WTC11 (cell line): ENCODE measurements at regions not wholly inside any gene's neighbourhood (a gene's known extent, or its start where the extent isn't known, plus 50 kb on each side); places are given as distances from the start of the nearest gene placed in this dataset.
A peak's percentile ranks its signal among the peaks of the same experiment; 100 is the strongest.

ENCODE experiments used
- ATAC-seq: fragments of 200-7000 bp; cut with Tn5 transposase; 2 replicates; pipeline ENCODE4 v1.10.0; 2021; ENCODE audit warnings: mild to moderate bottlenecking, moderate library complexity
- CTCF ChIA-PET: fragments of 300-600 bp; sonication (Branson Sonifier 250); formaldehyde crosslinking; loops from one replicate; lab custom pipeline; 2021; ENCODE audit warnings: antibody characterized with exemption; lab: Charles Lee
- POLR2A ChIA-PET: fragments of 350-600 bp; sonication (Branson Sonifier 250); formaldehyde crosslinking; loops from one replicate; lab custom pipeline; 2021; ENCODE audit warnings: antibody characterized with exemption; lab: Charles Lee
- DNase-seq: peaks from one replicate; pipeline ENCODE4 v3.0.0; 2021; ENCODE audit warnings: low spot score
- H3K27ac Mint-ChIP-seq: 2 replicates; pipeline ENCODE4 v1.8.0; 2021; ENCODE audit warnings: mixed read lengths
- H3K27me3 Mint-ChIP-seq: 2 replicates; pipeline ENCODE4 v1.8.0; 2021; ENCODE audit warnings: low read depth, mild to moderate bottlenecking, moderate library complexity, mixed read lengths
- H3K36me3 Mint-ChIP-seq: 2 replicates; pipeline ENCODE4 v1.8.0; 2021; ENCODE audit warnings: mixed read lengths
- H3K4me1 Mint-ChIP-seq: 2 replicates; pipeline ENCODE4 v1.8.0; 2022; ENCODE audit warnings: mixed read lengths
- H3K4me3 Mint-ChIP-seq: 2 replicates; pipeline ENCODE4 v1.8.0; 2021; ENCODE audit warnings: mild to moderate bottlenecking, moderate library complexity, mixed read lengths
- H3K9me3 Mint-ChIP-seq: 2 replicates; pipeline ENCODE4 v1.8.0; 2021; ENCODE audit warnings: mixed read lengths
- ATF1 ChIP-seq: sonication (generic); formaldehyde crosslinking; IDR thresholded peaks from 2 replicates; pipeline ENCODE4 v1.8.1; 2023; ENCODE audit warnings: mild to moderate bottlenecking, moderate library complexity, missing genetic modification reagents
- ATF3 ChIP-seq: sonication (generic); formaldehyde crosslinking; conservative IDR thresholded peaks from 2 replicates; pipeline ENCODE4 v1.8.1; 2022; ENCODE audit warnings: mild to moderate bottlenecking, missing genetic modification reagents
- CBFB ChIP-seq: sonication (generic); formaldehyde crosslinking; IDR thresholded peaks from 2 replicates; pipeline ENCODE4 v1.8.1; 2022; ENCODE audit warnings: mild to moderate bottlenecking, low read depth, missing genetic modification reagents
- CREB1 ChIP-seq: sonication (generic); formaldehyde crosslinking; IDR thresholded peaks from 2 replicates; pipeline ENCODE4 v1.8.0; 2023; ENCODE audit warnings: mild to moderate bottlenecking, missing genetic modification reagents
- CREM ChIP-seq: sonication (generic); formaldehyde crosslinking; IDR thresholded peaks from 2 replicates; pipeline ENCODE4 v1.8.1; 2022; ENCODE audit warnings: mild to moderate bottlenecking, missing genetic modification reagents, moderate library complexity
- CTCF ChIP-seq: fragments of 200-600 bp; IDR thresholded peaks from 2 replicates; pipeline ENCODE4 v1.8.0; 2022; ENCODE audit warnings: antibody characterized with exemption
- ESRRA ChIP-seq: sonication (generic); formaldehyde crosslinking; IDR thresholded peaks from 2 replicates; pipeline ENCODE4 v1.8.1; 2022; ENCODE audit warnings: mild to moderate bottlenecking, missing genetic modification reagents, borderline replicate concordance
- GABPB1 ChIP-seq: sonication (generic); formaldehyde crosslinking; IDR thresholded peaks from 2 replicates; pipeline ENCODE4 v1.8.1; 2023; ENCODE audit warnings: mild to moderate bottlenecking, missing genetic modification reagents
- NFE2L1 ChIP-seq: sonication (generic); formaldehyde crosslinking; IDR thresholded peaks from 2 replicates; pipeline ENCODE4 v1.8.1; 2023; ENCODE audit warnings: missing genetic modification reagents
- NR1H2 ChIP-seq: sonication (generic); formaldehyde crosslinking; IDR thresholded peaks from 2 replicates; pipeline ENCODE4 v1.9.0; 2021; ENCODE audit warnings: mild to moderate bottlenecking, moderate library complexity, missing genetic modification reagents
- NR2C2 ChIP-seq: sonication (generic); formaldehyde crosslinking; IDR thresholded peaks from 2 replicates; pipeline ENCODE4 v1.8.0; 2022; ENCODE audit warnings: mild to moderate bottlenecking, missing genetic modification reagents
- TEAD1 ChIP-seq: sonication (generic); formaldehyde crosslinking; IDR thresholded peaks from 2 replicates; pipeline ENCODE4 v1.8.0; 2022; ENCODE audit warnings: mild to moderate bottlenecking, missing genetic modification reagents
- TEAD4 ChIP-seq: sonication (generic); formaldehyde crosslinking; IDR thresholded peaks from 2 replicates; pipeline ENCODE4 v1.8.0; 2022; ENCODE audit warnings: mild to moderate bottlenecking, missing genetic modification reagents
- TP53 ChIP-seq: sonication (generic); formaldehyde crosslinking; IDR thresholded peaks from 2 replicates; pipeline ENCODE4 v1.8.1; 2023; ENCODE audit warnings: mild to moderate bottlenecking, missing genetic modification reagents
- ZBTB21 ChIP-seq: sonication (generic); formaldehyde crosslinking; IDR thresholded peaks from 2 replicates; pipeline ENCODE4 v1.8.1; 2023; ENCODE audit warnings: mild to moderate bottlenecking, missing genetic modification reagents, borderline replicate concordance
- ZNF281 ChIP-seq: sonication (generic); formaldehyde crosslinking; IDR thresholded peaks from 2 replicates; pipeline ENCODE4 v1.8.0; 2023; ENCODE audit warnings: mild to moderate bottlenecking, missing genetic modification reagents
- TF ChIP-seq, protein P1 (sequence below): sonication (generic); formaldehyde crosslinking; IDR thresholded peaks from 2 replicates; pipeline ENCODE4 v1.8.1; 2022; ENCODE audit warnings: low read depth, mild to moderate bottlenecking, moderate library complexity, missing genetic modification reagents, borderline replicate concordance
- TF ChIP-seq, protein P2 (sequence below): sonication (generic); formaldehyde crosslinking; IDR thresholded peaks from 2 replicates; pipeline ENCODE4 v1.8.0; 2022; ENCODE audit warnings: mild to moderate bottlenecking, missing genetic modification reagents
- TF ChIP-seq, protein P3 (sequence below): fragments of 250-450 bp; sonication (Bioruptor Pico); IDR thresholded peaks from 2 replicates; pipeline ENCODE4 v1.9.0; 2021; ENCODE audit warnings: moderate library complexity, mild to moderate bottlenecking, inconsistent platforms, borderline replicate concordance

GRCh38 chr1:114286960-114287359 lies 133.3 kb upstream of the SYT6 start (continued):
- TF ChIP-seq CREM, result no peak
- TF ChIP-seq, protein P1, sequence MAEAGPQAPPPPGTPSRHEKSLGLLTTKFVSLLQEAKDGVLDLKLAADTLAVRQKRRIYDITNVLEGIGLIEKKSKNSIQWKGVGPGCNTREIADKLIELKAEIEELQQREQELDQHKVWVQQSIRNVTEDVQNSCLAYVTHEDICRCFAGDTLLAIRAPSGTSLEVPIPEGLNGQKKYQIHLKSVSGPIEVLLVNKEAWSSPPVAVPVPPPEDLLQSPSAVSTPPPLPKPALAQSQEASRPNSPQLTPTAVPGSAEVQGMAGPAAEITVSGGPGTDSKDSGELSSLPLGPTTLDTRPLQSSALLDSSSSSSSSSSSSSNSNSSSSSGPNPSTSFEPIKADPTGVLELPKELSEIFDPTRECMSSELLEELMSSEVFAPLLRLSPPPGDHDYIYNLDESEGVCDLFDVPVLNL, result no peak

- no peaks in the 10 kb centered on the region for H3K9me3 Mint-ChIP-seq
- H3K36me3 Mint-ChIP-seq, result no peaks in the 10 kb centered on the region
- no peaks in the 10 kb centered on the region; the same call in 1 of the 2 replicates for H3K27me3 Mint-ChIP-seq
- H3K4me3 Mint-ChIP-seq, result no peak overlapping the region
- no peak for TF ChIP-seq ESRRA (CRISPR knock-in tag)
- TF ChIP-seq TEAD1, result no peak
- TF ChIP-seq ATF1 (CRISPR knock-in tag), result no peak
- TF ChIP-seq NR1H2 (CRISPR knock-in tag), result no peak
- TF ChIP-seq CREB1 (CRISPR knock-in tag), result no peak
- TF ChIP-seq, protein P2, sequence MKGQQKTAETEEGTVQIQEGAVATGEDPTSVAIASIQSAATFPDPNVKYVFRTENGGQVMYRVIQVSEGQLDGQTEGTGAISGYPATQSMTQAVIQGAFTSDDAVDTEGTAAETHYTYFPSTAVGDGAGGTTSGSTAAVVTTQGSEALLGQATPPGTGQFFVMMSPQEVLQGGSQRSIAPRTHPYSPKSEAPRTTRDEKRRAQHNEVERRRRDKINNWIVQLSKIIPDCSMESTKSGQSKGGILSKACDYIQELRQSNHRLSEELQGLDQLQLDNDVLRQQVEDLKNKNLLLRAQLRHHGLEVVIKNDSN (CRISPR knock-in tag), result no peak
- no peak for TF ChIP-seq GABPB1 (CRISPR knock-in tag)
- TF ChIP-seq NFE2L1 (CRISPR knock-in tag), result no peak
- no peak for TF ChIP-seq ZNF281 (CRISPR knock-in tag)
- TF ChIP-seq ZBTB21, result no peak
- no peak for TF ChIP-seq TP53 (CRISPR knock-in tag)
- TF ChIP-seq ATF3 (CRISPR knock-in tag), result no peak
- TF ChIP-seq TEAD4 (CRISPR knock-in tag), result no peak
- TF ChIP-seq, protein P3, sequence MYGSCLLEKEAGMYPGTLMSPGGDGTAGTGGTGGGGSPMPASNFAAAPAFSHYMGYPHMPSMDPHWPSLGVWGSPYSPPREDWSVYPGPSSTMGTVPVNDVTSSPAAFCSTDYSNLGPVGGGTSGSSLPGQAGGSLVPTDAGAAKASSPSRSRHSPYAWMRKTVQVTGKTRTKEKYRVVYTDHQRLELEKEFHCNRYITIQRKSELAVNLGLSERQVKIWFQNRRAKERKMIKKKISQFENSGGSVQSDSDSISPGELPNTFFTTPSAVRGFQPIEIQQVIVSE, result no peak
- TF ChIP-seq, all 79 proteins: peak for 0
- ChIA-PET CTCF (interaction anchor here (0.8 to 2.7 kb wide), 3 partner anchors 134 to 309 kb away, joined by 3 to 16 read pairs (median 14); partner anchors contain the start of gene OLFML3), POLR2A (no interaction called here)
- Mint-ChIP-seq H3K4me1 (peaks cover 14% of the 10 kb centered on the region), H3K27ac (no peak overlapping the region)
- ATAC-seq (no peak), DNase-seq (no peak)
Observed at GRCh38 chr1:114286179-114286578, 132.5 kb upstream of the SYT6 start.

GRCh38 chr1:114282751-114283403 lies 129.2 kb upstream of the SYT6 start:
- no peak for TF ChIP-seq NR2C2 (CRISPR knock-in tag)
- peak; percentile 75 for TF ChIP-seq CTCF
- TF ChIP-seq GABPB1 (CRISPR knock-in tag), result no peak
- TF ChIP-seq CREB1 (CRISPR knock-in tag), result no peak
- TF ChIP-seq CBFB (CRISPR knock-in tag), result no peak
- POLR2A ChIA-PET, result interaction anchor here (0.6 to 1.0 kb wide), 2 partner anchors 12 to 34 kb away, joined by 3 read pairs; no protein-coding TSS in a partner anchor
- H3K9me3 Mint-ChIP-seq, result no peaks in the 10 kb centered on the region
- H3K36me3 Mint-ChIP-seq, result no peaks in the 10 kb centered on the region
- peak; percentile 91 for DNase-seq
- H3K27me3 Mint-ChIP-seq, result peaks cover 2% of the 10 kb centered on the region; the same call in 1 of the 2 replicates
- peak; percentile 100 for ATAC-seq
- H3K27ac Mint-ChIP-seq, result no peak overlapping the region
- no peak overlapping the region for H3K4me3 Mint-ChIP-seq
- peaks cover 14% of the 10 kb centered on the region for H3K4me1 Mint-ChIP-seq
- CTCF ChIA-PET, result interaction anchor here (0.5 to 2.6 kb wide), 59 partner anchors 9 to 403 kb away, joined by 3 to 107 read pairs (median 4); partner anchors contain the start of genes OLFML3 and SYT6
